GM21515 (cell line): ENCODE measurements at regions not wholly inside any gene's neighbourhood (a gene's known extent, or its start where the extent isn't known, plus 50 kb on each side); places are given as distances from the start of the nearest gene placed in this dataset.
"Not testable (repeated sequence)": the region's sequence is repeated elsewhere in the genome, so short reads cannot be mapped to it uniquely, and the experiment has no call there.

ENCODE experiments used
- ATAC-seq: cut with Tn5 transposase; IDR thresholded peaks from one replicate; pipeline ENCODE4 v1.9.1; 2021; ENCODE audit not compliant: unreplicated experiment

GRCh38 chr18:77329651-77330050 lies 80.0 kb downstream of the GALR1 start:
- ATAC-seq = no peak

GRCh38 chr18:77334876-77335275 lies 85.2 kb downstream of the GALR1 start:
- no peak for ATAC-seq

DNA sequence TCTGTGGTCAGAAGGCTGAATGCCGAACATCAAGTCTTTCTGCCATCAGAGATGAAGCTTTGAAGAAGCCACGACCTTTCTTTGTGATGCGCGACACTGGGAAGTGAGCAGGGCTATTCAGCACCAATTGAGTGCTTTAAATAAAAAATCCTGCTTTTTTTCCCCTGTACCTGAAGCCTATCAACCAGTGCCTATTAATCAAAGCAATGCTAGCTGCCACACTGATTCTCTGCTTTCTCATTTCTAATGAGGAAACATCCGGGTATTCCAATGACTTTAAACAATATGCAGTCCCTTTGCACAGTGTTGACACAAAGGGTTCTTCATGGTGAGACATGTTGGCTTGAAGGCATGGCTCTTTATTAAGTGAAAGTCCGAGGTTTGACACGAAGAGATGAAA lies 88.0 kb downstream of the GALR1 start:
- ATAC-seq = no peak

DNA sequence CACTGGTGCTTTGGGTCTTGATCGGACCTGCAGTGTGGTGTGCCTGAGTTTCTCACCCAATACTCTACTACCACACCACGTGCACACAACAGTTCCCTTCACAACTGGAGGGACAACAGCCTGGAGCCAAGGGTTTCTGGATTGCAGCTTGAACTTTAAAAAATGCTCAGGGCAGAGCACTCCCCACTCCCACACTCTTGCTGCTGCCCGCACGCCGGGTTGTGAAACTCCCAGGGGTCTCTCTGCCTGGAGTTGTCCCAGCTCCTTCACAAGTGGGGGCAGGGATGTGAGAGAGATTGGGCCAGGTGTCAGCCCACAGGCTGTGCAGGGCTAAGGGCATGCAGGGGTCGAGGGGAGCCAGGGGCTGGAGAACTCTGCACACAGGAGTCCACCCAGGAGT lies 89.4 kb downstream of the GALR1 start:
- no peak for ATAC-seq

DNA sequence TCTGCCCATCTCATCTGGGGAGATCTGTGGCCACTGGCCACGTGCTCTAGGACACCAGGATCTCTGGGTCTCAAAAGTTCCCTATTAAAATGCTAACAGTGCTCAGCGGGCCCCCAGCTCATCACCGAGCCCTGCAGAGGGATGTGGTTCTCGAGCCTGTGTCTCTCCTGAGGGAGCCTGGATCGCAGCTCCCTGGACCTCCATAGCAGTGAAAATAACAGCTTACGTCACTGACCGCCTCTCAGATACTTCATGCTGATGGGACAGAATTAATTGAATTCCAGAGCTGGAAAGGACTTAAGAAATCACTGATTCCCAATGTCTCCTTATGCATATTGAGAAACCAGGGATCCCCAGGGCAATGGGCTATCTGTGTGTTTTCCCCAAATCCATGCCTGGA lies 90.0 kb downstream of the GALR1 start:
- no peak for ATAC-seq

DNA sequence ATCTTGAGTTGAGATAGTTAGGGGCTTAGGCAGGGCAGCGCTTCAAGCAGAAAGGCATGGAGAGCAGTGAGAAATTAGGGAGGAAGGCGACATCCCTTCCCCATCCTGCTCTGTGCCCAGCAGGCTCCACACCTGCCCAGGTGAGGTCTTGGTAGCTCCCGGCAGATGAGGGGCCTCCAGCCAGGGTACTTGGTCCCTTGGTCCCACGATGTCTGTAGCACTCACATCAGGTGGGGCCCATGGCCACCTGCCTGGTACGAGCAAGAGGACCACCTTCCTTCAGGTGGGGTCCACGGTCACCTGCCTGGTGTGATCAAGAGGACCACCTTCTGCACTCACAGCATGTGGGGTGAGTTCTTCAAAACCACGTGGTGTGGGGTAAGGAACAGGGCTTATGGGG lies 91.2 kb downstream of the GALR1 start:
- ATAC-seq = no peak

- ATAC-seq = no peak
Observed at GRCh38 chr18:77341527-77342325, 92.1 kb downstream of the GALR1 start.

GRCh38 chr18:77342736-77343135 lies 93.1 kb downstream of the GALR1 start:
- ATAC-seq = no peak

GRCh38 chr18:77343846-77344510 lies 94.3 kb downstream of the GALR1 start:
- ATAC-seq = no peak

- ATAC-seq = no peak
Observed at GRCh38 chr18:77344786-77345500, 95.3 kb downstream of the GALR1 start.

DNA sequence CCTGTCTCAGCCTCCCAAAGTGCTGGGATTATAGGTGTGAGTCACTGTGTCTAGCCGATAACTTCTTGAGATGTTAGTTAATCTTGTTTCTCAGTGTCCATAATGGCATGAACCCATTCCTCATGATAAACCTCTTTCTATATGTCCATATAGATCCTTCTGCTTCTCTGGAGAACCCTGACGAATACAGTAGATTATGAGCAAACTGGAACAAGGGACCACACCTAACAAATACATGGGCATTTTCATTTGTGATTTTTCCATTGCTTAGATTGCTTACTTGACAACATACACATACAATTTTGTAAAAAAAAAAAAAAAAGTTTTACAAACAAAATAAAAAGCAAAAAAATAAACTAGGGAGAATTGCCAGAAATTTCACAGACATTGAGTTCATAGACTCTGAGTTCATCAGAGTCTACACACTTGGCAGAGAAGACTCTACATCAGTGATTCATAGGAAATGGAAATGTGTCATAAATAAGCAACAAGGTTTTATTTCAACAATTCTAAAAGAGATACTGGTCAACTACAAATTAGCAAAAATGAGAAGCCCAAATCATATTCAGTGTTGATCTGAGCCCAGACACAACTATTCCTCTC lies 96.7 kb downstream of the GALR1 start:
- ATAC-seq = no peak

DNA sequence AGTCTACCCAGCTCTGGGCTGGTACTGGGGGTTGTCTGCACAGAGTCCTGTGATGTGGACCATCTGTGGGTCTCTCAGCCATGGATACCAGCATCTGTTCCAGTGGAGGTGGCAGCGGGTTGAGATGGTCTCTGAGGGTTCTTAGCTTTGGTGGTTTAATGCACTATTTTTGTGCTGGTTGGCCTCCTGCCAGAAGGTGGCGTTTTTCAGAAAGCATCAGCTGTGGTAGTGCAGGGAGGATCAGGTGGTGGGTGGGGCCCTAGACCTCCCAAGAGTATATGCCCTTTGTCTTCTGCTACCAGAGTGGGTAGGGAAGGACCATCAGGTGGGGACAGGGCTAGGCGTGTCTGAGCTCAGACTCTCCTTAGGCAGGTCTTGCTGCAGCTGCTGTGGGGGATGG lies 103.7 kb downstream of the GALR1 start:
- ATAC-seq = not testable (repeated sequence)

GRCh38 chr18:77359561-77360314 lies 110.1 kb downstream of the GALR1 start:
- ATAC-seq = no peak

DNA sequence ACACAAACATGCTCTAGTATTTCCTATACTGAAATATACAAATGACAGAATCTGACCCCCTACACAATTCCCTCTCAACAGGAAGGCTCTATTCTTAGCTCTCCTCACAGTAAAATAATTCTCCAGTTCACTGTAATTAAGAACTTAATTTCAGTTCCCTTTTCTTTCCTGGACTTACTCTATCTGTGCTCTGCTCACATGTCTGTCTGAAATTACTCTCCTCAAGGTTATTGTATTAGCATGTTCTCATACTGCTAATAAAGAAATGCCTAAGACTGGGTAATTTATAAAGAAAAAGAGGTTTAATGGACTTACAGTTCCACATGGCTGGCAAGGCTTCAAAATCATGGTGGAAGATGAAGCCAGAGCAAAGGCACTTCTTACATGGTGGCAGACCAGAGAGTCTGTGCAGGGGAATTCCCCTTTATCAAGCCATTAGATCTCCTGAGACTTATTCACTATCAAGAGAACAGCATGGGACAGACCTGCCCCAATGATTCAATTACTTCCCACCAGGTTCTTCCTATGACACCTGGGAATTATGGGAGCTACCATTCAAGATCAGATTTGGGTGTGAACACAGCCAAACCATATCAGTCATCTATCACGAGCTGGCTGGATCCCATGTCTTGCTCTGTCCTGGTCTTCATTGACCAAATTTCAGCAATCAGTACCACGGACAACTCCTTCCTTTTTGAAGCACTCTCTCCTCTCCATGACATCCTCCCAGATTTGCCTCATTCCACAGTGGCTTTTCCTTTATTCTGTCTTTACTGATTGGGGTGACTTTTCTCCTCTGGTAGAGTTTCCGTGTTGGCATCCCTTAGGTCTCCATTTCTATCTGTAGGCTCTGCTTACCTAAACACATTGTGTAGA lies 110.9 kb downstream of the GALR1 start:
- no peak for ATAC-seq

DNA sequence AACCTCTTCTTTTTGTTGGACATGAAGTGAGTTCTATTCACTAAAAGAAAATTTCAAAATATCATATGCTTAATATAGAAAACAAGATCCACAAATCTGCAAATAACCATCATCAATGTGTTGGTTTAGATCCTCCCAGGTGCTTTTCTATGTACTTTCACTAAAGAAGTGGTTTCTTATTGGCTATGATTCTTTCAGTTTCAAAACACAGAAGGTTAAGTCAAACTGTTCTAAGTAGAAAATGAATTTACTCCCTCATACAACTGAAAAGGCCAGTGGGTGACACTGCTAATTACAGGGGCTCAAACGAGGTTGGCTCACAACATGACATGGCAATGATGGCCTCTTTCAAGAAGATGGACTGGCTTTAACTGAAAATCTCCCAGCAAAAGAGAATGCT lies 111.7 kb downstream of the GALR1 start:
- ATAC-seq = no peak

DNA sequence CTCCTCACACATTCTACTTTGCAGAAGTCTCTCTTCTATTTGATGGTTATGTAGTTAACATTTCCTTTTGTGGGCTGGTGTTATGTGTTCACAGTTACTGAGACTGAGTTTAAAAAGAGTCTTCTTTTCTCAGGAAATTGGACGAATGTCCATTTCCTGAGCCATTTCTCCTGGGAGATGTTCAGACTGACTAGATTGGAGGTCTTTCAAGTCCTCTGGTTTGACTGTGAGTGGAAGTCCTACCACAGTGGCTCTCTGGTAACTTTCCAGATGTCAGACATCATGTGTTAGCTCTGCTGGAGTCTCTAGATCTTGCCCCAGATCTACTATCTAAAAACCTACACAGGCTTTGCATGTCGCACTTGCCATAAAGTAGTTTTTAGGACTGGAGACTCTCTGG lies 116.0 kb downstream of the GALR1 start:
- no peak for ATAC-seq

DNA sequence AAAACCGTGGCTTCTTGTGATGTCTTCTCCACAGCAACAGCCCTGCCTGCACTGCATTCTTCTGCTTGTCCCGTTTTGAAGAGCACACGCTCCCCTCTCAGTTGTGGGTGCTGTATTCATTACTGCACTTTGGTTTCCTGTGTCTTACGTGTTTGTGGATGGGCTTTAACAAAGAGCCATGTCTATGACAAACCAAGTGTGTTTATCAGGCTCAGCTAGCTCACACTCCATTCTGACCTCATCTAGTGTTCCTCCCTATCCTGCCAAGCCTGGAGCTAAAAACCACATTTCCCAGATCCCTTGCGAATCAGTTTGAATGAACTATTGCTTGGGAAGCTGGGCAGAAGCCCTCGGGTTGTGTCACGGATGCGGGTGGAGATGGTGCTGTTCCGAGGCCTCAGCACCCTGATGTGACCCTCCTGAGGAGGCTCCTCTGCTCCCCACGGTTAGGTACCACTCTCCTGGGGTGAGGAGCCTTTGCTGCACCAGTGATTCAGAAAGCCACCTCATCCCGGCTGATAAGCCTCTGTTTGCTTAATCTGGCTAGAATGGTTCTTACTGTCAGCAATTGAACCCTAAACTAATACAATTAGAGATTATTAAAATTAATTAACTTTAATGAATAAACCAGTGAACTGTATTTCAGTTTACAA lies 116.5 kb downstream of the GALR1 start:
- ATAC-seq = no peak

DNA sequence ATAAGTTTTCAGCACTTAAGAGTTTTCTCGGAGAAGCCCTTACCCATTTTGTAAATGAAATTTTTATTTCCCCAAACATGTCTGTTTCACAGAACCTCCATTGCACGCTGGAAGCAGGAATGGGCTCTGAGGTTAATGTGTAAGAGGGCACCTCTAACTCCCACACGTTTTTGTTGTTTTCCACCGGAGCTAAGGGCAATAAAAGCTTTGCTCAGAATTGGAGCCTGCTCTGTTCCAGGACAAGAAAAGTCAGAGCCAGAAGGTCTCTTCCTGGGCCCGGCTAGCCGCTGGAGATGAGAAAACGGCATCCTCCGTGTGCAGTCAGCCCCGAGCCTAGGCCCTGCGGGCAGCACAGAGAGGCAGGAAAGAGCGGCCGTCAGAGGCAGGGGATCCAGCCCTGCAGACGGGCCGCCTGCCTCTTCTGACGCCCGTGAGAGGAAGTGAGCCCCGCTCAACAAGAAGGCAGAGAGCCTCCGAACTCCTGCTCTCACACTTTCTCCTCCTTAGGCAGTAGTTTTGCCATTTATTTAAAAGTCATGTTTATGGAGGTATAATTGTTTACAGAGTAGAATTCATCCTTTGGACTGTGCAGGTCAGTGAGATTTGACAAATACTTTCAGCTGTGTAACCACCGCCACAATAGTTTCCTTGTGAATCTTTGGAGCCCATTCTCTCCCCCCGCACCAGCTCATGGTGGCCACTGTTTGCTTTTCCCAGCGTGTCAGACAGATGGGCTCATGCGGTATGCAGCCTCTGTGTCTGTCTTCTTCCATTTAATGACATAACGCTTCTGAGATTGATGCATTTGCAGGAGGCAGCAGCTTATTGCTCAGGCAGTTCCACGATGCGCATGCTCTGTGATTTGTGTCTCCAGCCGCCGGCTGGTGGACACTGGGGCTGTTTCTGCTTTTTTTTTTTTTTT lies 117.3 kb downstream of the GALR1 start:
- ATAC-seq = no peak
